Retinal pigment epithelial cell (primary cell): ENCODE measurements at regions not wholly inside any gene's neighbourhood (a gene's known extent, or its start where the extent isn't known, plus 50 kb on each side); places are given as distances from the start of the nearest gene placed in this dataset.

Source experiments
- DNase-seq: peaks from one replicate; pipeline ENCODE4 v3.0.0-alpha.2; 2010; ENCODE audit warnings: low read depth
- H3K4me3 ChIP-seq: 2 replicates; pipeline ENCODE4 v1.5.1; 2011; ENCODE audit warnings: mild to moderate bottlenecking, low read length, control low read depth, moderate library complexity
- TF ChIP-seq, protein P1 (sequence below): conservative IDR thresholded peaks from 2 replicates; pipeline ENCODE4 v1.5.1; 2011; ENCODE audit warnings: low read depth, low read length, control low read depth, inconsistent platforms

DNA sequence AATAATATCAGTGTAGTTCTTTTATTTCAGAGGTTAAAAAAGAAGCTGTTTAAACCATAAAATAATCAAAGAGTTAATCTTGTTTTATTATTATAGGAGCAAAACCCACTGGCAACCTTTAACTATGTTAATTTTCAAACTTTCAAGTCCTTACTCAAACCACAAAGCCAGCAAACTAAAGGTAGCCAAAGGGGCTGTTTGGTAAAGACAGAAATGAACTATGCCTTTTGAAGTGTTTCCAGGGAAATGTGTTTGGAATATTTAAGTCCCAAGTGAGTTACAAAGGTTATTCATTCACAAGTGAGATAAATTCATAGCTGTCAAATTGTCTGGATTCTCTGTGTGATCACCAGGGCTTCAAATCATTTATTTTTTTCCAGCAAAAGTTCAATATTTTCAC lies 264.7 kb downstream of the MZT1 start:
- H3K4me3 ChIP-seq, result no peak overlapping the region
- no peak for DNase-seq
- TF ChIP-seq, protein P1, sequence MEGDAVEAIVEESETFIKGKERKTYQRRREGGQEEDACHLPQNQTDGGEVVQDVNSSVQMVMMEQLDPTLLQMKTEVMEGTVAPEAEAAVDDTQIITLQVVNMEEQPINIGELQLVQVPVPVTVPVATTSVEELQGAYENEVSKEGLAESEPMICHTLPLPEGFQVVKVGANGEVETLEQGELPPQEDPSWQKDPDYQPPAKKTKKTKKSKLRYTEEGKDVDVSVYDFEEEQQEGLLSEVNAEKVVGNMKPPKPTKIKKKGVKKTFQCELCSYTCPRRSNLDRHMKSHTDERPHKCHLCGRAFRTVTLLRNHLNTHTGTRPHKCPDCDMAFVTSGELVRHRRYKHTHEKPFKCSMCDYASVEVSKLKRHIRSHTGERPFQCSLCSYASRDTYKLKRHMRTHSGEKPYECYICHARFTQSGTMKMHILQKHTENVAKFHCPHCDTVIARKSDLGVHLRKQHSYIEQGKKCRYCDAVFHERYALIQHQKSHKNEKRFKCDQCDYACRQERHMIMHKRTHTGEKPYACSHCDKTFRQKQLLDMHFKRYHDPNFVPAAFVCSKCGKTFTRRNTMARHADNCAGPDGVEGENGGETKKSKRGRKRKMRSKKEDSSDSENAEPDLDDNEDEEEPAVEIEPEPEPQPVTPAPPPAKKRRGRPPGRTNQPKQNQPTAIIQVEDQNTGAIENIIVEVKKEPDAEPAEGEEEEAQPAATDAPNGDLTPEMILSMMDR, result no peak

DNA sequence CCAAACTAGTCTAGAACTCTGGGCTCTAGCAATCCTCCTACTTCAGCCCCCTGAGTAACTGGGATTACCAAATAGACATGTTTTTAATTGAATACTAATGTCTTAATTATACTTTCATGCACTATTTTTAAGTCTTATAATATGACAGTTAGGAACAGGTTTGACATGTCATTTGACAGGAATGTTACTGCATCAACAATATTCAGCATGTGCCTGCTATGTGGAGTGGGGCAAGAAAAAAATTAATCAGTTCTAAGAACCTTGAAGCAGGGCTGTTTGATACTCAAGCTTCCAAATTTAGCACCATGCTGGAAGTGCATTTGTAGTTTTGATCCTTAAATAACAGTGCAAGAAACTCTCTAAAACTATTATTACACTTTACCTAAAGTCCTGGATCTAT lies 265.3 kb downstream of the MZT1 start:
- TF ChIP-seq, protein P1, result no peak
- H3K4me3 ChIP-seq, result no peak overlapping the region
- DNase-seq, result no peak

DNA sequence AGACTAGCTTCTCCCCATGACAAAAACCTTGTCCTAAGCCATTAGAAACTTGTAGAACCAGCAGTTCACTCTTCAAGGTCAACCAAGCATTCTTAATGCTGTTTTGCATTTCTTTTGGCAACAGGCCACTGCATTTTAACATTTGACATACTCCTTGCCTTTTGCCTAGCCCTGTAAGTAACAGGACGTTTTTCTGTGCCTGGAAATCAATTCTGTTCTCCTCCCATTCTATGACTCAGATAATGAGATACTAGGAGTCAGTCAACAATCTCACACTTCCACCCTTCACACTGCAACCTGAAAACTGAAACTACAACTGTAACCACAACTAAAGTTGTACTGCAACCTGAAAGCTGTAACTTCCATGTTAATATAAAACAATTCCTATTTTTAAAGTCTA lies 268.7 kb downstream of the MZT1 start:
- peak; percentile 22 for DNase-seq
- TF ChIP-seq, protein P1, result no peak
- H3K4me3 ChIP-seq, result no peak overlapping the region

DNA sequence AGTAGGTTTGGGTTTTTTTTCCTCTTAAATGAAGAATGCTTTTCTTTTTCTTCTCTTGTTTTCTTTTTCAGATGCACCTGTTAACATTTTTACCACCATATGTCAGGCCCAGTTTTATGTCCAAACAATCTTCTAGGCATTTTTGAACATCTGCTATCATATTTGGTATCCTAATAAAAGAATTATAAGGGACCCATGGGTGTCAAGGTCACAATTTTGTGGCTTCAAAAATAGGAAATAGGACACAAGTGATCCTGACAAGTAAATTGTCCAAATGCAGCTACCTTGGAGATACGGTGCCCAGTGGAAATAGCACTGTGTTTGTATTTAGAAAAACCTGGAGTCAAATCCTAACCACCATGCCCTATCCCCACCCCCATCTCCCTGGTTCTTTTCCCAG lies 270.3 kb downstream of the MZT1 start:
- DNase-seq, result no peak
- no peak overlapping the region for H3K4me3 ChIP-seq
- TF ChIP-seq, protein P1, result no peak

DNA sequence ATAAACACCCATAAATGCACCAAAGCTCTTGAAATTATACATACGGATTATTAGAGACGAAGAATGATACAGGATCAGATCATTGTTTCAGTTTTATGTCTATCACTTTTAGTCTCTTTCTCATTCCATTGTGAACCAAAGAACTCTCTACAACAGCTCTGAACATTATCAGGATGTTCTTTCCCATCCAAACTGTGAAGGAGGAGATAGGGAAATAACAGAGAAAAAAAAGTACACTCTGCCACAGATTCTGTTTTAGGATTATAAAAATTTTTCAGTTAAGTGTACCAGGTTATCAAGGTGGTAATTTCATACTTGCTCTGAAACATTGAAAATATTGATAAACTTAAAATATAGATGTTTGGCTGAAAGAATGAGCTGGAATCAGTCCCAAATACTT lies 270.9 kb downstream of the MZT1 start:
- no peak overlapping the region for H3K4me3 ChIP-seq
- DNase-seq, result no peak
- TF ChIP-seq, protein P1, result no peak

DNA sequence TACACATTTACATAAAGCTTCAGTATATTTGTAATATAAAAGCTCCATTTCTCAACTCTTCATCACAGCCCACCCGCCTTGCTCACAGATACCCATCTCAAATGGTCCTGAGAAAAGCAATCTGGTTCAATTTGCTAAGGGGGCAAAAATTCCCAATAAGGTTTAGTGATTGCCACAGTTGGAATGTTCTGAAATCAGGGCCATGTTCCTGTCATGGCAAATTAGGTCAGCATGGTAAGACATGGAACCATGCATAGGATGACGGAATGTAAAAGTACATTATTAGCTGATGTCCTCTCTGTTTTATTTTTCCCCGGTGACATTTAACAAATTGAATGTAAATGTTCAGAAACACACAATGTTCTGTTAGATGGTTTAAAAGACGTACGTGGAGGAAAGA lies 274.3 kb downstream of the MZT1 start:
- H3K4me3 ChIP-seq, result no peak overlapping the region
- TF ChIP-seq, protein P1, result no peak

DNA sequence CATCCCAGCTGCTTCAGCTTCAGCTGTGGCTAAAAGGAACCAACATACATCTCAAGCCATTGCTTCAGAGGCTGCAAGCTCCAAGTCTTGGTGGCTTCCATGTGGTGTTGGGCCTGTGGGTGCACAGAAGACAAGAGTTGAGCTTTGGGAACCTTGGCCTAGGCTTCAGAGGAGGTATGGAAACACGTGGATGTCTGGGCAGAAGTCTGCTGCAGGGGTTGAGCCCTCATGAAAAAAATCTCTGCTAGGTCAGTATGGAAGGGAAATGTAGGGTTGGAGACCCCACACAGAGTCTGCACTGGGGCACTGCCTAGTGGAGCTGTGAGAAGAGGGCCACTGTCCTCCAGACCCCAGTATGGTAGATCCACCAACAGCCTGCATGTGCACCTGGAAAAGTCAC lies 279.3 kb downstream of the MZT1 start:
- TF ChIP-seq, protein P1, result no peak
- DNase-seq, result no peak
- H3K4me3 ChIP-seq, result no peak overlapping the region

More for the DNA sequence above, 274.3 kb downstream of the MZT1 start:
- no peak for DNase-seq
